ENCODE measurements at regions not wholly inside any gene's neighbourhood (a gene's known extent, or its start where the extent isn't known, plus 50 kb on each side); places are given as distances from the start of the nearest gene placed in this dataset.

GRCh38 chr12:24081092-24081529, 131.6 kb upstream of the SOX5 start:
- Histone ChIP-seq H3K9me3 (ENCODE audit: control insufficient read depth, low read depth, low read length) (no peaks in the 10 kb centered on the region), H3K27ac (ENCODE audit: low read length) (no peak overlapping the region), H3K4me3 (ENCODE audit: low read length) (no peak overlapping the region), H3K4me1 (ENCODE audit: control insufficient read depth, low read depth, low read length) (no peaks in the 10 kb centered on the region), H3K27me3 (ENCODE audit: control insufficient read depth, insufficient read depth, low read length) (no peaks in the 10 kb centered on the region), H3K9ac (ENCODE audit: low read length) (no peak overlapping the region), H3K36me3 (ENCODE audit: control insufficient read depth, low read depth, low read length) (no peaks in the 10 kb centered on the region)

GRCh38 chr12:24080465-24080864, 131.0 kb upstream of the SOX5 start:
- Histone ChIP-seq H3K27me3 (ENCODE audit: control insufficient read depth, insufficient read depth, low read length) (no peaks in the 10 kb centered on the region), H3K36me3 (ENCODE audit: control insufficient read depth, low read depth, low read length) (no peaks in the 10 kb centered on the region), H3K9ac (ENCODE audit: low read length) (no peak overlapping the region), H3K4me1 (ENCODE audit: control insufficient read depth, low read depth, low read length) (no peaks in the 10 kb centered on the region), H3K27ac (ENCODE audit: low read length) (no peak overlapping the region), H3K9me3 (ENCODE audit: control insufficient read depth, low read depth, low read length) (no peaks in the 10 kb centered on the region), H3K4me3 (ENCODE audit: low read length) (no peak overlapping the region)

GRCh38 chr12:24079083-24079482, 129.6 kb upstream of the SOX5 start:
- Histone ChIP-seq H3K9ac (ENCODE audit: low read length) (no peak overlapping the region), H3K27ac (ENCODE audit: low read length) (no peak overlapping the region), H3K4me1 (ENCODE audit: control insufficient read depth, low read depth, low read length) (no peaks in the 10 kb centered on the region), H3K9me3 (ENCODE audit: control insufficient read depth, low read depth, low read length) (no peaks in the 10 kb centered on the region), H3K27me3 (ENCODE audit: control insufficient read depth, insufficient read depth, low read length) (no peaks in the 10 kb centered on the region), H3K4me3 (ENCODE audit: low read length) (no peak overlapping the region), H3K36me3 (ENCODE audit: control insufficient read depth, low read depth, low read length) (no peaks in the 10 kb centered on the region)

GRCh38 chr12:24078318-24078765, 128.9 kb upstream of the SOX5 start:
- Histone ChIP-seq H3K27me3 (ENCODE audit: control insufficient read depth, insufficient read depth, low read length) (no peaks in the 10 kb centered on the region), H3K4me3 (ENCODE audit: low read length) (no peak overlapping the region), H3K27ac (ENCODE audit: low read length) (no peak overlapping the region), H3K9ac (ENCODE audit: low read length) (no peak overlapping the region), H3K9me3 (ENCODE audit: control insufficient read depth, low read depth, low read length) (no peaks in the 10 kb centered on the region), H3K4me1 (ENCODE audit: control insufficient read depth, low read depth, low read length) (no peaks in the 10 kb centered on the region), H3K36me3 (ENCODE audit: control insufficient read depth, low read depth, low read length) (no peaks in the 10 kb centered on the region)

GRCh38 chr12:24077161-24077560, 127.7 kb upstream of the SOX5 start:
- H3K4me3 ChIP-seq (ENCODE audit: low read length) = no peak overlapping the region
- no peak overlapping the region for H3K27ac ChIP-seq (ENCODE audit: low read length)
- H3K27me3 ChIP-seq (ENCODE audit: control insufficient read depth, insufficient read depth, low read length) = no peaks in the 10 kb centered on the region
- no peak overlapping the region for H3K9ac ChIP-seq (ENCODE audit: low read length)
- H3K36me3 ChIP-seq (ENCODE audit: control insufficient read depth, low read depth, low read length) = no peaks in the 10 kb centered on the region
- no peaks in the 10 kb centered on the region for H3K9me3 ChIP-seq (ENCODE audit: control insufficient read depth, low read depth, low read length)
- no peaks in the 10 kb centered on the region for H3K4me1 ChIP-seq (ENCODE audit: control insufficient read depth, low read depth, low read length)

GRCh38 chr12:24075650-24076049, 126.2 kb upstream of the SOX5 start:
- Histone ChIP-seq H3K27ac (ENCODE audit: low read length) (no peak overlapping the region), H3K36me3 (ENCODE audit: control insufficient read depth, low read depth, low read length) (no peaks in the 10 kb centered on the region), H3K4me3 (ENCODE audit: low read length) (no peak overlapping the region), H3K9me3 (ENCODE audit: control insufficient read depth, low read depth, low read length) (no peaks in the 10 kb centered on the region), H3K27me3 (ENCODE audit: control insufficient read depth, insufficient read depth, low read length) (no peaks in the 10 kb centered on the region), H3K9ac (ENCODE audit: low read length) (no peak overlapping the region), H3K4me1 (ENCODE audit: control insufficient read depth, low read depth, low read length) (no peaks in the 10 kb centered on the region)

GRCh38 chr12:24073170-24073810, 123.8 kb upstream of the SOX5 start:
- no peaks in the 10 kb centered on the region for H3K27me3 ChIP-seq (ENCODE audit: control insufficient read depth, insufficient read depth, low read length)
- no peak overlapping the region for H3K9ac ChIP-seq (ENCODE audit: low read length)
- no peak overlapping the region for H3K27ac ChIP-seq (ENCODE audit: low read length)
- H3K9me3 ChIP-seq (ENCODE audit: control insufficient read depth, low read depth, low read length) = no peaks in the 10 kb centered on the region
- H3K36me3 ChIP-seq (ENCODE audit: control insufficient read depth, low read depth, low read length) = no peaks in the 10 kb centered on the region
- peaks cover 7% of the 10 kb centered on the region for H3K4me1 ChIP-seq (ENCODE audit: control insufficient read depth, low read depth, low read length)
- no peak overlapping the region for H3K4me3 ChIP-seq (ENCODE audit: low read length)

- Histone ChIP-seq H3K9me3 (ENCODE audit: control insufficient read depth, low read depth, low read length) (no peaks in the 10 kb centered on the region), H3K27ac (ENCODE audit: low read length) (no peak overlapping the region), H3K4me3 (ENCODE audit: low read length) (no peak overlapping the region), H3K36me3 (ENCODE audit: control insufficient read depth, low read depth, low read length) (no peaks in the 10 kb centered on the region), H3K9ac (ENCODE audit: low read length) (no peak overlapping the region), H3K4me1 (ENCODE audit: control insufficient read depth, low read depth, low read length) (peaks cover 7% of the 10 kb centered on the region), H3K27me3 (ENCODE audit: control insufficient read depth, insufficient read depth, low read length) (no peaks in the 10 kb centered on the region)
Observed at GRCh38 chr12:24072302-24072701, 122.8 kb upstream of the SOX5 start.

- H3K27me3 ChIP-seq (ENCODE audit: control insufficient read depth, insufficient read depth, low read length) = no peaks in the 10 kb centered on the region
- H3K4me1 ChIP-seq (ENCODE audit: control insufficient read depth, low read depth, low read length) = peaks cover 7% of the 10 kb centered on the region
- no peaks in the 10 kb centered on the region for H3K36me3 ChIP-seq (ENCODE audit: control insufficient read depth, low read depth, low read length)
- no peaks in the 10 kb centered on the region for H3K9me3 ChIP-seq (ENCODE audit: control insufficient read depth, low read depth, low read length)
- H3K4me3 ChIP-seq (ENCODE audit: low read length) = no peak overlapping the region
- no peak overlapping the region for H3K27ac ChIP-seq (ENCODE audit: low read length)
- H3K9ac ChIP-seq (ENCODE audit: low read length) = no peak overlapping the region
Observed at GRCh38 chr12:24071842-24072241, 122.4 kb upstream of the SOX5 start.

GRCh38 chr12:24069532-24070395, 120.3 kb upstream of the SOX5 start:
- H3K4me1 ChIP-seq (ENCODE audit: control insufficient read depth, low read depth, low read length) = peaks cover 7% of the 10 kb centered on the region
- no peak overlapping the region for H3K27ac ChIP-seq (ENCODE audit: low read length)
- H3K4me3 ChIP-seq (ENCODE audit: low read length) = no peak overlapping the region
- no peak overlapping the region for H3K9ac ChIP-seq (ENCODE audit: low read length)
- H3K36me3 ChIP-seq (ENCODE audit: control insufficient read depth, low read depth, low read length) = no peaks in the 10 kb centered on the region
- H3K27me3 ChIP-seq (ENCODE audit: control insufficient read depth, insufficient read depth, low read length) = no peaks in the 10 kb centered on the region
- no peaks in the 10 kb centered on the region for H3K9me3 ChIP-seq (ENCODE audit: control insufficient read depth, low read depth, low read length)

- Histone ChIP-seq H3K4me3 (ENCODE audit: low read length) (no peak overlapping the region), H3K27ac (ENCODE audit: low read length) (no peak overlapping the region)
Observed at GRCh38 chr12:24066865-24067264, 117.4 kb upstream of the SOX5 start.

GRCh38 chr12:24066097-24066496, 116.6 kb upstream of the SOX5 start:
- no peak overlapping the region for H3K27ac ChIP-seq (ENCODE audit: low read length)
- no peak overlapping the region for H3K9ac ChIP-seq (ENCODE audit: low read length)
- peaks cover 7% of the 10 kb centered on the region for H3K4me1 ChIP-seq (ENCODE audit: control insufficient read depth, low read depth, low read length)
- H3K9me3 ChIP-seq (ENCODE audit: control insufficient read depth, low read depth, low read length) = no peaks in the 10 kb centered on the region
- H3K36me3 ChIP-seq (ENCODE audit: control insufficient read depth, low read depth, low read length) = no peaks in the 10 kb centered on the region
- H3K4me3 ChIP-seq (ENCODE audit: low read length) = no peak overlapping the region
- H3K27me3 ChIP-seq (ENCODE audit: control insufficient read depth, insufficient read depth, low read length) = no peaks in the 10 kb centered on the region

More at GRCh38 chr12:24066865-24067264, 117.4 kb upstream of the SOX5 start:
- Histone ChIP-seq H3K27me3 (ENCODE audit: control insufficient read depth, insufficient read depth, low read length) (no peaks in the 10 kb centered on the region), H3K9ac (ENCODE audit: low read length) (no peak overlapping the region), H3K36me3 (ENCODE audit: control insufficient read depth, low read depth, low read length) (no peaks in the 10 kb centered on the region), H3K9me3 (ENCODE audit: control insufficient read depth, low read depth, low read length) (no peaks in the 10 kb centered on the region), H3K4me1 (ENCODE audit: control insufficient read depth, low read depth, low read length) (peaks cover 7% of the 10 kb centered on the region)

All from iPS-18a (cell line).